ENCODE measurements at regions not wholly inside any gene's neighbourhood (a gene's known extent, or its start where the extent isn't known, plus 50 kb on each side); places are given as distances from the start of the nearest gene placed in this dataset.

DNA sequence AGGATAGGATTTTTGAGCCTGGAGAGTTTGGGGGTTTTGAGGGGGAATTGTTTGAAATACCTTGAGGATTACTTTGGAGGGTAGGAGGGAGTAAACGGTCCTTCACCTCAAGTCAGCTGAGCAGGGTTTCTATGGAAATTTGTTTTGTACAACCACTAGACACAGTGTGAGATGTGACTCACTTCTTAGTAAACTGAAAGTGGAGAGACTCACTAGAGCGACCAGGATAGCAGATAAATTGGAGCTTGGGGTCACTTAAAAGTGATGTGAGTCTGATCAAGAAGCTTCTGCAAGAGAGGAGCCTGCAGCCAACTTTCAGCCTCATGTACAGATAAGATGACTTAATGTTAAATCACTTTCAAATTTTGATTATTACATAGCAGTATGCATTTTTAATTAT, 1945.9 kb upstream of the NUDT12 start:
- Histone ChIP-seq H4K5ac (ENCODE audit: low read length) (no peak overlapping the region), H3K4me2 (ENCODE audit: low read length) (no peak overlapping the region), H3K27me3 (ENCODE audit: insufficient read depth, low read length, poor library complexity) (no peaks in the 10 kb centered on the region), H3K79me1 (ENCODE audit: low read length) (no peaks in the 10 kb centered on the region), H4K8ac (ENCODE audit: low read depth, low read length) (no peak overlapping the region), H2BK5ac (ENCODE audit: low read length) (no peak overlapping the region), H3K23ac (ENCODE audit: low read length) (no peak overlapping the region), H3K27ac (ENCODE audit: low read depth, low read length) (no peak overlapping the region), H3K79me2 (ENCODE audit: control insufficient read depth, insufficient read depth, low read length) (no peaks in the 10 kb centered on the region), H2BK120ac (ENCODE audit: low read depth, low read length) (no peak overlapping the region), H3K9ac (ENCODE audit: low read length) (no peak overlapping the region), H3K18ac (ENCODE audit: low read length) (no peak overlapping the region), H2AK5ac (ENCODE audit: low read length) (no peak overlapping the region), H3K4ac (ENCODE audit: low read depth, low read length) (no peak overlapping the region), H3K56ac (ENCODE audit: low read length) (no peak overlapping the region), H2BK15ac (replicated peaks; ENCODE audit: low read depth) (no peak overlapping the region), H3K4me1 (ENCODE audit: control insufficient read depth, low read depth, low read length) (no peaks in the 10 kb centered on the region), H3K4me3 (ENCODE audit: low read length) (no peak overlapping the region), H3K36me3 (ENCODE audit: control insufficient read depth, insufficient read depth, low read length) (no peaks in the 10 kb centered on the region)
- no peak for DNase-seq
- no CpG with 5 or more reads among the region's 2 CpGs for WGBS (ENCODE audit: extremely low coverage, insufficient coverage, low lambda C conversion rate)

GRCh38 chr5:105506692-105507277, 1944.2 kb upstream of the NUDT12 start:
- H3K18ac ChIP-seq (ENCODE audit: low read length), result no peak overlapping the region
- no peak overlapping the region for H3K4me3 ChIP-seq (ENCODE audit: low read length)
- no peak overlapping the region for H3K27ac ChIP-seq (ENCODE audit: low read depth, low read length)
- H3K36me3 ChIP-seq (ENCODE audit: control insufficient read depth, insufficient read depth, low read length), result no peaks in the 10 kb centered on the region
- no peak overlapping the region for H3K56ac ChIP-seq (ENCODE audit: low read length)
- H3K4ac ChIP-seq (ENCODE audit: low read depth, low read length), result no peak overlapping the region
- H2AK5ac ChIP-seq (ENCODE audit: low read length), result no peak overlapping the region
- H2BK120ac ChIP-seq (ENCODE audit: low read depth, low read length), result no peak overlapping the region
- H3K23ac ChIP-seq (ENCODE audit: low read length), result no peak overlapping the region
- H3K79me1 ChIP-seq (ENCODE audit: low read length), result no peaks in the 10 kb centered on the region
- no peaks in the 10 kb centered on the region for H3K27me3 ChIP-seq (ENCODE audit: insufficient read depth, low read length, poor library complexity)
- no peak overlapping the region for H2BK5ac ChIP-seq (ENCODE audit: low read length)
- H3K79me2 ChIP-seq (ENCODE audit: control insufficient read depth, insufficient read depth, low read length), result no peaks in the 10 kb centered on the region
- no peak overlapping the region for H3K4me2 ChIP-seq (ENCODE audit: low read length)
- no peak overlapping the region for H4K5ac ChIP-seq (ENCODE audit: low read length)
- DNase-seq, result peak; percentile 72
- no CpG with 5 or more reads among the region's 2 CpGs for WGBS (ENCODE audit: extremely low coverage, insufficient coverage, low lambda C conversion rate)
- no peak overlapping the region for H3K9ac ChIP-seq (ENCODE audit: low read length)
- H3K4me1 ChIP-seq (ENCODE audit: control insufficient read depth, low read depth, low read length), result no peaks in the 10 kb centered on the region
- H4K8ac ChIP-seq (ENCODE audit: low read depth, low read length), result no peak overlapping the region
- no peak overlapping the region for H2BK15ac ChIP-seq (replicated peaks; ENCODE audit: low read depth)

GRCh38 chr5:105503950-105504349, 1941.4 kb upstream of the NUDT12 start:
- Histone ChIP-seq H3K23ac (ENCODE audit: low read length) (no peak overlapping the region), H3K79me1 (ENCODE audit: low read length) (no peaks in the 10 kb centered on the region), H3K79me2 (ENCODE audit: control insufficient read depth, insufficient read depth, low read length) (no peaks in the 10 kb centered on the region), H2BK5ac (ENCODE audit: low read length) (no peak overlapping the region), H3K4me3 (ENCODE audit: low read length) (no peak overlapping the region), H2AK5ac (ENCODE audit: low read length) (no peak overlapping the region), H3K9ac (ENCODE audit: low read length) (no peak overlapping the region), H4K5ac (ENCODE audit: low read length) (no peak overlapping the region), H3K4me1 (ENCODE audit: control insufficient read depth, low read depth, low read length) (no peaks in the 10 kb centered on the region), H2BK120ac (ENCODE audit: low read depth, low read length) (no peak overlapping the region), H3K27ac (ENCODE audit: low read depth, low read length) (no peak overlapping the region), H2BK15ac (replicated peaks; ENCODE audit: low read depth) (no peak overlapping the region), H3K56ac (ENCODE audit: low read length) (no peak overlapping the region), H4K8ac (ENCODE audit: low read depth, low read length) (no peak overlapping the region), H3K4ac (ENCODE audit: low read depth, low read length) (no peak overlapping the region), H3K18ac (ENCODE audit: low read length) (no peak overlapping the region), H3K36me3 (ENCODE audit: control insufficient read depth, insufficient read depth, low read length) (no peaks in the 10 kb centered on the region), H3K27me3 (ENCODE audit: insufficient read depth, low read length, poor library complexity) (no peaks in the 10 kb centered on the region), H3K4me2 (ENCODE audit: low read length) (no peak overlapping the region)
- no peak for DNase-seq
- WGBS (ENCODE audit: extremely low coverage, insufficient coverage, low lambda C conversion rate), result no CpG with 5 or more reads among the region's 1 CpG

GRCh38 chr5:105501315-105501714, 1938.7 kb upstream of the NUDT12 start:
- H4K5ac ChIP-seq (ENCODE audit: low read length), result no peak overlapping the region
- no peaks in the 10 kb centered on the region for H3K79me2 ChIP-seq (ENCODE audit: control insufficient read depth, insufficient read depth, low read length)
- H2BK5ac ChIP-seq (ENCODE audit: low read length), result no peak overlapping the region
- no peak overlapping the region for H3K9ac ChIP-seq (ENCODE audit: low read length)
- H3K27ac ChIP-seq (ENCODE audit: low read depth, low read length), result no peak overlapping the region
- no peak overlapping the region for H2BK15ac ChIP-seq (replicated peaks; ENCODE audit: low read depth)
- H3K27me3 ChIP-seq (ENCODE audit: insufficient read depth, low read length, poor library complexity), result no peaks in the 10 kb centered on the region
- H3K56ac ChIP-seq (ENCODE audit: low read length), result no peak overlapping the region
- H3K36me3 ChIP-seq (ENCODE audit: control insufficient read depth, insufficient read depth, low read length), result no peaks in the 10 kb centered on the region
- no CpG with 5 or more reads among the region's 1 CpG for WGBS (ENCODE audit: extremely low coverage, insufficient coverage, low lambda C conversion rate)
- H3K4ac ChIP-seq (ENCODE audit: low read depth, low read length), result no peak overlapping the region
- H2BK120ac ChIP-seq (ENCODE audit: low read depth, low read length), result no peak overlapping the region
- no peak overlapping the region for H3K18ac ChIP-seq (ENCODE audit: low read length)
- no peak overlapping the region for H4K8ac ChIP-seq (ENCODE audit: low read depth, low read length)
- no peak overlapping the region for H2AK5ac ChIP-seq (ENCODE audit: low read length)
- H3K4me3 ChIP-seq (ENCODE audit: low read length), result no peak overlapping the region
- H3K4me1 ChIP-seq (ENCODE audit: control insufficient read depth, low read depth, low read length), result no peaks in the 10 kb centered on the region
- DNase-seq, result peak; percentile 7
- no peak overlapping the region for H3K23ac ChIP-seq (ENCODE audit: low read length)
- H3K4me2 ChIP-seq (ENCODE audit: low read length), result no peak overlapping the region
- H3K79me1 ChIP-seq (ENCODE audit: low read length), result no peaks in the 10 kb centered on the region

DNA sequence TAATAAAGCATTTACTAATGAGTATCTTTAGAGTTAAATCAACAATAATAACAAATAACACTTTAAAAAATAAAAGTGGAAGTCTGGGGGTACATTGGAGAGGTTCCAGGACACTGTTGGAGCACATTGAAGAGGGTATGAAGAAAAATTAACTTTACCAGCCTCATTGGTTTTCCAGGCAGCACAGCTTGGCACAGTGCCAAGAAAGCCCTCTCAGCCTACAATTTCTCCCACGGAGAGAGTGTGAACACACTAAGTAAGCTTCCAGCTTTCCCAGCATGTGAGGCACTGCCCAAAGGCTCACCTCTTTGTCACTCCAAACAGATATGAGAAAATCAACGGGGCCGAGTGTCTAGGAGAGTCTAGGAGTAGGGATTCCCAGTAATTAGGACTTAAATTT, 1912.8 kb upstream of the NUDT12 start:
- no peak for DNase-seq
- Histone ChIP-seq H3K18ac (ENCODE audit: low read length) (no peak overlapping the region), H3K27ac (ENCODE audit: low read depth, low read length) (no peak overlapping the region), H3K4ac (ENCODE audit: low read depth, low read length) (no peak overlapping the region), H2BK15ac (replicated peaks; ENCODE audit: low read depth) (no peak overlapping the region), H2BK120ac (ENCODE audit: low read depth, low read length) (no peak overlapping the region), H3K23ac (ENCODE audit: low read length) (no peak overlapping the region), H3K36me3 (ENCODE audit: control insufficient read depth, insufficient read depth, low read length) (no peaks in the 10 kb centered on the region), H3K4me1 (ENCODE audit: control insufficient read depth, low read depth, low read length) (no peaks in the 10 kb centered on the region), H3K79me1 (ENCODE audit: low read length) (no peaks in the 10 kb centered on the region), H3K9ac (ENCODE audit: low read length) (no peak overlapping the region), H3K4me3 (ENCODE audit: low read length) (no peak overlapping the region), H3K79me2 (ENCODE audit: control insufficient read depth, insufficient read depth, low read length) (no peaks in the 10 kb centered on the region), H2BK5ac (ENCODE audit: low read length) (no peak overlapping the region), H2AK5ac (ENCODE audit: low read length) (no peak overlapping the region), H3K27me3 (ENCODE audit: insufficient read depth, low read length, poor library complexity) (no peaks in the 10 kb centered on the region), H3K4me2 (ENCODE audit: low read length) (no peak overlapping the region), H4K8ac (ENCODE audit: low read depth, low read length) (no peak overlapping the region), H3K56ac (ENCODE audit: low read length) (no peak overlapping the region), H4K5ac (ENCODE audit: low read length) (no peak overlapping the region)
- WGBS (ENCODE audit: extremely low coverage, insufficient coverage, low lambda C conversion rate), result no CpG with 5 or more reads among the region's 3 CpGs

GRCh38 chr5:105462377-105462776, 1899.8 kb upstream of the NUDT12 start:
- Histone ChIP-seq H2BK15ac (replicated peaks; ENCODE audit: low read depth) (no peak overlapping the region), H2AK5ac (ENCODE audit: low read length) (no peak overlapping the region), H3K36me3 (ENCODE audit: control insufficient read depth, insufficient read depth, low read length) (no peaks in the 10 kb centered on the region), H3K27me3 (ENCODE audit: insufficient read depth, low read length, poor library complexity) (no peaks in the 10 kb centered on the region), H2BK5ac (ENCODE audit: low read length) (no peak overlapping the region), H3K4ac (ENCODE audit: low read depth, low read length) (no peak overlapping the region), H3K18ac (ENCODE audit: low read length) (no peak overlapping the region), H3K79me1 (ENCODE audit: low read length) (no peaks in the 10 kb centered on the region), H3K9ac (ENCODE audit: low read length) (no peak overlapping the region), H3K23ac (ENCODE audit: low read length) (no peak overlapping the region), H3K4me2 (ENCODE audit: low read length) (no peak overlapping the region), H4K8ac (ENCODE audit: low read depth, low read length) (no peak overlapping the region), H3K56ac (ENCODE audit: low read length) (no peak overlapping the region), H3K79me2 (ENCODE audit: control insufficient read depth, insufficient read depth, low read length) (no peaks in the 10 kb centered on the region), H3K4me3 (ENCODE audit: low read length) (no peak overlapping the region), H2BK120ac (ENCODE audit: low read depth, low read length) (no peak overlapping the region), H3K4me1 (ENCODE audit: control insufficient read depth, low read depth, low read length) (no peaks in the 10 kb centered on the region), H4K5ac (ENCODE audit: low read length) (no peak overlapping the region), H3K27ac (ENCODE audit: low read depth, low read length) (no peak overlapping the region)
- no peak for DNase-seq
- no CpG with 5 or more reads among the region's 3 CpGs for WGBS (ENCODE audit: extremely low coverage, insufficient coverage, low lambda C conversion rate)
